IMR-90 (cell line): ENCODE measurements at regions not wholly inside any gene's neighbourhood (a gene's known extent, or its start where the extent isn't known, plus 50 kb on each side); places are given as distances from the start of the nearest gene placed in this dataset.

ENCODE experiments used
- BHLHE40 ChIP-seq: fragments of 150-350 bp; IDR thresholded peaks from 2 replicates; pipeline ENCODE4 v1.6.1; 2016; ENCODE audit warnings: mild to moderate bottlenecking, low read depth, low read length
- CEBPB ChIP-seq: IDR thresholded peaks from 2 replicates; pipeline ENCODE4 v1.6.1; 2012; ENCODE audit warnings: low read depth, low read length, improper control_type of control experiment
- CHD1 ChIP-seq: IDR thresholded peaks from 2 replicates; pipeline ENCODE4 v1.6.1; 2012; ENCODE audit warnings: low read depth, low read length, improper control_type of control experiment
- ELK1 ChIP-seq: fragments of 150-350 bp; IDR thresholded peaks from 2 replicates; pipeline ENCODE4 v1.6.1; 2016; ENCODE audit warnings: low read depth, mild to moderate bottlenecking, low read length, moderate library complexity, borderline replicate concordance
- MAFK ChIP-seq: IDR thresholded peaks from 2 replicates; pipeline ENCODE4 v1.6.1; 2012; ENCODE audit warnings: low read depth, low read length, improper control_type of control experiment
- MAZ ChIP-seq: IDR thresholded peaks from 2 replicates; pipeline ENCODE4 v1.6.1; 2012; ENCODE audit warnings: low read depth, mild to moderate bottlenecking, low read length, improper control_type of control experiment, moderate library complexity, borderline replicate concordance
- MXI1 ChIP-seq: IDR thresholded peaks from 2 replicates; pipeline ENCODE4 v1.6.1; 2012; ENCODE audit warnings: low read depth, mild to moderate bottlenecking, low read length, moderate library complexity, borderline replicate concordance
- POLR2A ChIP-seq: IDR thresholded peaks from 2 replicates; pipeline ENCODE4 v1.6.1; 2012; ENCODE audit warnings: mild to moderate bottlenecking, low read depth, low read length
- RAD21 ChIP-seq: IDR thresholded peaks from 2 replicates; pipeline ENCODE4 v1.6.1; 2012; ENCODE audit warnings: low read length, improper control_type of control experiment
- SMC3 ChIP-seq: fragments of 150-350 bp; IDR thresholded peaks from 2 replicates; pipeline ENCODE4 v1.6.1; 2016; ENCODE audit warnings: low read depth, mild to moderate bottlenecking, antibody characterized with exemption, low read length, moderate library complexity
- TF ChIP-seq, protein P1 (sequence below): conservative IDR thresholded peaks from 2 replicates; pipeline ENCODE4 v1.5.1; 2012; ENCODE audit warnings: mild to moderate bottlenecking, low read depth, low read length, improper control_type of control experiment
- TF ChIP-seq, protein P2 (sequence below): fragments of 150-350 bp; IDR thresholded peaks from 2 replicates; pipeline ENCODE4 v1.6.1; 2017; ENCODE audit warnings: mild to moderate bottlenecking, antibody characterized with exemption, low read length, low read depth

DNA sequence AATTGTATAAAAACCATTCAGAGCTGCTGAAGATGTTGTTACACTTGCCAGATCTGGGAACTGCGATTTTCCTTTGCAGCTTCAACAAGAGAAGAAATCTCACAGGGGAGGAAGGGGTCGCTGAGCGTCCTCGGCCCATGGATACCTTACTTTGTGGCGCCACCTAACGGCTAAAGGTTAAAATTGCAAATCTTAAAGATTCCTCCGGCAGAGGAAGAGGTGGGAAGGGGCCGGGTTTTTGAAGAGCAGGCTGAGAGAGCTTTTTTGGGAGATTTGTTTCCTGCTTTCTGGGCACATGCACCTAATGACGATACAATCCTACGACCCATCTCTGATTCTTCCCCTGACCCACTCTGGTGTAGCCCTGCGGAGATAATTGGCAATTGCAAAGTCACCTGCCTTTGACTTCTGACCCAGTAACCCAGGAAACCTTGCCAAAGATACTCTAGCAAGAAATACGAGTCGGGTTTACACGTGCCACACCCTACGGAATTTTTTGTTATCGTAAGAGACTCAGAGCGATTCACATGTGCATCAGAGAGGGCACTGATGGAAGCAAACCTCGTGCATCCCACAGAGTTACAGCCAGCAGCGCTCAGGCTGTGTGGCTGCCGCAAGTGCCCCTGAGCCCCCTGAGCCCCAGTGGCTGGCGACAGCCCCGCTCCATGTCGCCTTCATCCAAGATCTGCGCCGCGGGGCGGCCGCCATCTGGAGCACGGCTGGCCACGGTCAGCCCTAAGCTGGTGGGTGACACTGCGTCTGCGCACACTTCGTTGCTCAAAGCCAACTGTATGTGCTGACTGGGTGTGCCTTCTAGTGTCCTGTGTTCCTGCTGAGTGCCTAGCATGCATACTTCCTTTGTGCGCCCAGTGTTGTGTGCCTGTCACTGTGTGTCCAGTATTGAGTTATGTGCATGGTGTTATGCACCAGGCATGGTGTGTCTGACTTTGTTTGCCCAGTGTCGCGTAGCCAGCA lies 55.2 kb upstream of the CHRNA7 start:
- TF ChIP-seq, protein P1, sequence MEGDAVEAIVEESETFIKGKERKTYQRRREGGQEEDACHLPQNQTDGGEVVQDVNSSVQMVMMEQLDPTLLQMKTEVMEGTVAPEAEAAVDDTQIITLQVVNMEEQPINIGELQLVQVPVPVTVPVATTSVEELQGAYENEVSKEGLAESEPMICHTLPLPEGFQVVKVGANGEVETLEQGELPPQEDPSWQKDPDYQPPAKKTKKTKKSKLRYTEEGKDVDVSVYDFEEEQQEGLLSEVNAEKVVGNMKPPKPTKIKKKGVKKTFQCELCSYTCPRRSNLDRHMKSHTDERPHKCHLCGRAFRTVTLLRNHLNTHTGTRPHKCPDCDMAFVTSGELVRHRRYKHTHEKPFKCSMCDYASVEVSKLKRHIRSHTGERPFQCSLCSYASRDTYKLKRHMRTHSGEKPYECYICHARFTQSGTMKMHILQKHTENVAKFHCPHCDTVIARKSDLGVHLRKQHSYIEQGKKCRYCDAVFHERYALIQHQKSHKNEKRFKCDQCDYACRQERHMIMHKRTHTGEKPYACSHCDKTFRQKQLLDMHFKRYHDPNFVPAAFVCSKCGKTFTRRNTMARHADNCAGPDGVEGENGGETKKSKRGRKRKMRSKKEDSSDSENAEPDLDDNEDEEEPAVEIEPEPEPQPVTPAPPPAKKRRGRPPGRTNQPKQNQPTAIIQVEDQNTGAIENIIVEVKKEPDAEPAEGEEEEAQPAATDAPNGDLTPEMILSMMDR, result peak; percentile 61
- TF ChIP-seq MAZ (no peak), MAFK (no peak), RAD21 (peak; percentile 58), POLR2A (no peak), CHD1 (no peak), SMC3 (peak; percentile 27; the same call in 1 of the 2 replicates), MXI1 (no peak), ELK1 (no peak), CEBPB (no peak), BHLHE40 (no peak)
- TF ChIP-seq, protein P2, sequence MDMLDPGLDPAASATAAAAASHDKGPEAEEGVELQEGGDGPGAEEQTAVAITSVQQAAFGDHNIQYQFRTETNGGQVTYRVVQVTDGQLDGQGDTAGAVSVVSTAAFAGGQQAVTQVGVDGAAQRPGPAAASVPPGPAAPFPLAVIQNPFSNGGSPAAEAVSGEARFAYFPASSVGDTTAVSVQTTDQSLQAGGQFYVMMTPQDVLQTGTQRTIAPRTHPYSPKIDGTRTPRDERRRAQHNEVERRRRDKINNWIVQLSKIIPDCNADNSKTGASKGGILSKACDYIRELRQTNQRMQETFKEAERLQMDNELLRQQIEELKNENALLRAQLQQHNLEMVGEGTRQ, result no peak
